HG02885 (cell line): ENCODE measurements at regions not wholly inside any gene's neighbourhood (a gene's known extent, or its start where the extent isn't known, plus 50 kb on each side); places are given as distances from the start of the nearest gene placed in this dataset.
"Not testable (repeated sequence)": the region's sequence is repeated elsewhere in the genome, so short reads cannot be mapped to it uniquely, and the experiment has no call there.

Source experiments
- ATAC-seq: cut with Tn5 transposase; IDR thresholded peaks from one replicate; pipeline ENCODE4 v1.9.1; 2021; ENCODE audit warnings: mild to moderate bottlenecking; ENCODE audit not compliant: unreplicated experiment, poor library complexity

DNA sequence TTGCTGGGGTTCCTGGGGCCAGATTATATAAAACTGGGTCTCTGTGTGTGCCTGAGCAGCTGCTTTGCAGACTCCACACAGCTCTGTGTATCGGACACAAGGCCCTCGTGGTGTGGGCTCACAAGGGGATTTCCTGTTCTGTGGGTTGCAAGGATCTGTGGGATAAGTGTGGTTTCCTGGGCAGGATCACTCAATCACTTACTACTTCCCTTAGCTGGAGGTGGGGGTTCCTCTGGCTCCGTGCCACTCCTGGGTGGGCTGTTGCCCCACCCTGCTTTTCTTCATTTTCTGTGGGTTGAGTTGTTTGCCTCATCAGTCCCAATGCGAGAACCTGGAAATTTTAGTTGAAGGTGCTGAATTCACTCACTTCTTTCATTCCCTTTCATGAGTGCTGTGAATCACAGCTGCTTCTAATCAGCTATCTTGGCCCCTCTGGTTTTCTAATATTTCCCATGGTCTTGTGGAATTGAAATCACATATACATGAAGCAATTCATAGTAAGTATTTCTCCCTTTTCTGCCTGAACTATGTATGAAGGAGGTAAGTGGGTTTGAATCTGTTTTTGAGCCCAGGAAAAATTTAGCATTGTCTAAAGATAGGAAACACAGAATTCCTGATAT lies 196.3 kb downstream of the DCDC2C start:
- no peak for ATAC-seq

DNA sequence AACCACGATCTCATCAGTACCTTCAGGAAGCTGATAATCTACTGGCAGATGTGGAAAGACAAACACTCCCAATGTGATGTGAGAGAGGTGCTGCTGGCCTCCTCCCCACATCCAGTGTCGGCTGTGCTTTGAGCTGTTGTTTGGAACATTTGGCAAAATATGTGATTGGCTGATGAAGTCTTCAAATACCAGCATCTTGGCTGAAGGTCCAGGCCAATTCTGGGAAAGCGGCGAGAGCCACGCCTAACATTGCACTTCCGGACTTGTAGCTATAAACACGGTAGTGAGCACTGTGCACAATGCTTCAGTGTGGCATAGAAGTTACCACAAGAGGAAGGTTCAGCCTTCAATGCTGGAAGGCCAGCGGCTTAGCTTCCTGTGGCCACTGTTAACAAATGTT lies 198.8 kb downstream of the DCDC2C start:
- ATAC-seq = no peak

GRCh38 chr2:3904061-3904460 lies 200.7 kb downstream of the DCDC2C start:
- ATAC-seq = no peak

- ATAC-seq = not testable (repeated sequence)
These were observed 205.1 kb downstream of the DCDC2C start for GRCh38 chr2:3908498-3908897.

- no peak for ATAC-seq
These were observed 208.6 kb downstream of the DCDC2C start for GRCh38 chr2:3911882-3912455.

GRCh38 chr2:3913166-3913565 lies 209.8 kb downstream of the DCDC2C start:
- no peak for ATAC-seq

- no peak for ATAC-seq
These were observed 210.9 kb downstream of the DCDC2C start for GRCh38 chr2:3914241-3914640.

GRCh38 chr2:3927031-3927430 lies 223.7 kb downstream of the DCDC2C start:
- ATAC-seq = no peak

DNA sequence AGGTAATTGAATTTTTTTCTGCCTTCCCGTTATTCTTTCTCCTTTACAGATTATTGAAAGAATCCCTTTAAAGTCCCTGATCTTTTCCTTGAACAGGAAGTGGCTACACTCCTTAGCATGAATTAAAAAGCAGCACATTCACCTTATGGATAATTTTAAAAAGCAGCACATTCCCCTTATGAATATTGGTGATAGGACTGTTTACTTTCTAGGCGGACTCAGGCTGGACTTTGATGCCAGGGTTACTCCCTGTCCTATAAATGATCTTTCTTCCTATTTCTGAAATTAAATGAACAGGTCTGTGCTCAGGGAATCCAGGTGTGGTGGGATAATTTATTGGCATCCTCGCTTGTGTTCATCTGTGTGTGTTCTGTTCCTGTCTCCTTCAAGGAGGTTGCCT lies 226.0 kb downstream of the DCDC2C start:
- no peak for ATAC-seq

DNA sequence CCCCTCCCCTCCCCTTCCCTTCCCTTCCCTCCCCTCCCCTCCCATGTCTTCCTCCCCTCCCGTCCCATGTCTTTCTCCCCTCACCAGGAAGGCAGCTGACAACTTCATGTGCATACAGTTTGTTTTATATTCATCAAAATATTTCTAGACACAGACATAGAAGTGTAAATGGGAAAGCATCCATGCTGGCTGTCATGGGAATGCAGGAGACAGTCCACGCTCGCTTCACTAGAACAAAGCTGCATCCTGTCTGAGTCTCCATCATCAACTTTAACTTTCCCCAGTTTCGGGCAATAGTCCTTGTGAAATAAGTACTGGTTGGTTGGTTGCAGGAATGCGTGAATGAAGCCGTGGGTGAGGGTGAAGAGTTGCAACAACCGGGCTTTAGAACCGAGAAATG lies 226.9 kb downstream of the DCDC2C start:
- no peak for ATAC-seq

DNA sequence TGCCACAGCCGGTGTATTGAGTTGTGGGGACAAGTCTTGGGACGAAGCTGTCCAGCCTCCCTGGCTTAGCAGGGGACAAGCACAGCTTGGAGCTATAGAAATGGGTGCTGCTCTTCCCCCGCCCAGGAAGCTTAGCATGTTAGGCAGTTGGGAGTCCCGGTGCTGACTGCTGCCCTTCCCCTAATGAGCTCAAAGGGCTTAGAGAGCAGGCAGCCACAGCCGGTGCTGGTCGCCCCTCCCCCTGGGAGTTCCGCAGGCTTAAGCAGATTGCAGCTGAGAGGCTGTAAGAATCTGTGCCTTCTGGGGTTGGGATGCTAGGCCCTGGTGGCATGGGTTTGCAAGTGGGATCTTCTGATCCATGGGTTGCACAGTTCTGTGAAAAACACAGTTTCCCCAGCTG lies 237.3 kb downstream of the DCDC2C start:
- ATAC-seq = no peak

DNA sequence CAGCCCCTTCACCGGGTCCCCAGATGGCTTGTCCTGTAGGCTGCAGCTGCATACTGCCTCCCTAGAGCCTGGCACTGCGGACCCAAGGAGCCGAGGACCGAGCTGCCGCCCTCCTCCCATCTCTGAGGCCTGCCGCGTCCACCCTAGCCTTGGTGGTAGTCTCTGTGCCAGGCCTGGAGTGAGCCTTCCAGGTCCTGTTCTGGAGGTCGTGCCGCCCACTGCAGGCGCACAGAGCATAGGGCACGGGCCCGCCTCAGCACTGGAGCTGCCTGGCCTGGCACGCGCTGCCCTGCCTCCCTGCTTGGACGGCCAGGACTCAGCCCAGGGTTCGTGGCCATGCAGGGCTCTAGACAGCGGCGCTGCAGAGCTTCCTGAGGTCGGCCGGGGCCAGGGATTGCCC lies 239.5 kb downstream of the DCDC2C start:
- no peak for ATAC-seq

DNA sequence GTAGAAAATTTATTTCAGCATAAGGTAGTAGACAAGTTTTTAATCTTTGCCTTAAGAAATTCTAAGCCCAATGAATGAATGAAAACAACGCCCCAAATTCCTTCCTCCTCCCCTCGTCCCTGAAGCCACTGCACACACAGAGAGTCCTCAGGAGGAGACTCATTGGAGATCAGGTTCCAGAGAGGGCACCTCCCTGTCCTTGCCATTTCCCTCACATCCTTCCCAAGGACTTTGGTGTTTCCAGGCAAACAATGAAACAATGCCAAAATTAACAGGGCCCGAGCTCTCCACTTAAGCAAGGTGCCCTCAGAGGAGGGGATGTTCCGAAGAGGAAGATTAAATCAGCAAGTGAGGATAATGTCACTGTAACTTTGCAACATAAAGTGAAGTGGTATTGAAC lies 240.7 kb downstream of the DCDC2C start:
- no peak for ATAC-seq

GRCh38 chr2:3944841-3945240 lies 241.5 kb downstream of the DCDC2C start:
- no peak for ATAC-seq

- no peak for ATAC-seq
These were observed 244.8 kb downstream of the DCDC2C start for GRCh38 chr2:3948191-3948590.

GRCh38 chr2:3951131-3951954 lies 248.0 kb downstream of the DCDC2C start:
- ATAC-seq = no peak

- no peak for ATAC-seq
These were observed 249.6 kb downstream of the DCDC2C start for GRCh38 chr2:3952866-3953516.

GRCh38 chr2:3954261-3954660 lies 250.9 kb downstream of the DCDC2C start:
- no peak for ATAC-seq

- no peak for ATAC-seq
These were observed 253.0 kb downstream of the DCDC2C start for GRCh38 chr2:3956406-3956805.

GRCh38 chr2:3956892-3957291 lies 253.5 kb downstream of the DCDC2C start:
- ATAC-seq = no peak

- no peak for ATAC-seq
These were observed 255.1 kb downstream of the DCDC2C start for GRCh38 chr2:3958465-3958864.
